GM18951 (cell line): ENCODE measurements at regions not wholly inside any gene's neighbourhood (a gene's known extent, or its start where the extent isn't known, plus 50 kb on each side); places are given as distances from the start of the nearest gene placed in this dataset.

Source experiments
- POLR2A ChIP-seq: IDR thresholded peaks from 4 replicates; pipeline ENCODE4 v1.6.1; 2011; ENCODE audit warnings: mild to moderate bottlenecking; ENCODE audit not compliant: insufficient read length, insufficient read depth; ENCODE audit errors: extremely low read depth
- in situ Hi-C: fragments of 300-500 bp; cut with MboI; formaldehyde crosslinking; loops from one replicate; pipeline ENCODE4 v1.12.0; 2022; ENCODE audit warnings: low sequenced_read_pairs, mixed read lengths, inconsistent platforms; ENCODE audit not compliant: unreplicated experiment

DNA sequence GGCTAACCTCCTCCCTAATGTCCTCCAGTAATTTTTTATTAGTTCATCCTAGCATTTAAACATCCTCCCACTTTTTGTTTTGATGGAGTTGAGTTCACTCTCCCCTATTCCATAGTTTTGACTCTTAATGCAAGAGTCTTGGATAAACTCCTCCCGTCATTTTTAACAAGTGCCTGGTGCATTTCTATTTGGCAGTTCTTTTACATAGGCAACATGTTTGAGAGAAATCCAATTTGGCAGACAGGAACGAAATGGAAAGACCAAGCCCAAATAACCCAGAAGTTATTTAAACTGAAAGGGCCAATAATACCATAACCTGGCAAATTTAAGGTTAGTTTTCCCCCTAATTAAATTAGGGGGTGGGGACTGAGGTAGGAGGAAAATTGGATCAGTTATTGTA lies 291.5 kb upstream of the MANEA start:
- in situ Hi-C loops: no loop called here
- TF ChIP-seq POLR2A: no peak

DNA sequence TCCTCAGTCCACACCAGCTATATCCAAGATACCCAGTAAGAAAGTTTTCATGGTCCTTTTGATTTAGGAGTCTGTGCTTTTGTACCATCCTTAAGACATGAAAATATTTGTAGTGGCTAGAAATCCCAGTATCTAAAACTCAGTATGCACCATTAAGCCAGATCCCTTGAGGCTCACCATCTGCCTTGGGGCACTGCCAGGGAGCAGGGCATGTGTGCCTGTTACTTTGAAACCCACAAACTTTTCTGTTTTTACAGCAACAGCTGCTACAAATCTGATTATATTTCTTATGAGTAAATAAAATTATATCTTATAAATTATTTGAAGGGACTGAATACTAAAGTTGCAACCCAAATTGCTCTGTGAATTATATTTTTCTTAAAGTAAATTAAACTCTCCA lies 290.5 kb upstream of the MANEA start:
- in situ Hi-C loops: no loop called here
- no peak for TF ChIP-seq POLR2A

DNA sequence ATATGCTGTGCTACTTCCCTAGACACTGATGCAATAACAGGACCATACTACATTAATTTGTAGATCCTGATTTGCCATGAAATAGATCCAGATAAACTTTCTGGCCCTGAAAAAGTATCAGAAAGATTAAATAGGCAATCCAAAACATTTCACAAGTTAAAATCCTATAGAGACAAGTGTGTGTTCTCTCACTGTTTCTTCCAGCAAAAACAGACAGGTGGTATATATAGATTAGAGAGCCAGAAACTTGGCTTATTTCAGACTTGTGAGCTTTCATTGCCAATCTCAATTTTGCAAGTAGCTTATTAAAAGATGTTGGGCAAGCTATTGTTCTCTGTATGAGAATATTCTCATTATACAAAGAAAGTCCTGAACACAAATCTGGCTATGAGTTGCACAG lies 289.1 kb upstream of the MANEA start:
- TF ChIP-seq POLR2A: no peak

DNA sequence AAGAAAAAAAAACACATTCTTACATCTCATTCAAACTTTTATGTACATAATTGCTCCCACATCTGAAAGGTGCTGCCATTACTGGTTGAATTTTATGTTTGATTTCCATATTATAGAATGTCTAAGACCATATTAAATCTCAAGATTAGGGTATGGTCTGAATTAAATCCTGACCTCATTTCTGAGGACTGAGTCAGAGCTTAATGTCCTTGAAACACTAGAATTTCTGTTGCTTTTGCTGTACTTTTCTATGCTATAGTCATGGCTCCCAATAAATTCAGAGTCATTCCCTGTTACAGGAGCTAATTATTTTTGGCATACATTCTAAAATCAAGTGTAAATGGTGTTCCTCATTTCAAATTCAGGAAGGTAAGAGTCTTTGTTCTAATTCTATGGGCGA lies 285.3 kb upstream of the MANEA start:
- no peak for TF ChIP-seq POLR2A
- in situ Hi-C loops: no loop called here

More for the DNA sequence above, 289.1 kb upstream of the MANEA start:
- in situ Hi-C loops: no loop called here

DNA sequence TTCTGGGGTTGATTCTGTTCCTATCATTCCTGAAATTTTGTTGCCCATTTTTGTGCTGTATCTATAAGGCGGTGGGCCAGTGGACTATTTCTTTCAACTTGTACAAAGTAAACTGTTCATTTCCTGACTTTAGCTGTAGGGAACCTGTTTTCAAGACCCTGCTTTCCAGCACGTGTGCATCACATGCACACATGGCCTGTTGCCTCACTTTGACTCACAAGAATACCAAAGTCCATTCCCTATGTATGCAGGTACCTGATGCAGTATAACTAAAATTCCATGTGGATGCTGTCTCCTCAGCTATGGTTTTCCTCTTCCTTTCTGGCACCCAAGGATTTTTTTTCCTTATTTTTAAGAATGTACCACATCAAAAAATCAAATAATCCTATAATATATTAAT lies 284.1 kb upstream of the MANEA start:
- no peak for TF ChIP-seq POLR2A
- in situ Hi-C loops: no loop called here

DNA sequence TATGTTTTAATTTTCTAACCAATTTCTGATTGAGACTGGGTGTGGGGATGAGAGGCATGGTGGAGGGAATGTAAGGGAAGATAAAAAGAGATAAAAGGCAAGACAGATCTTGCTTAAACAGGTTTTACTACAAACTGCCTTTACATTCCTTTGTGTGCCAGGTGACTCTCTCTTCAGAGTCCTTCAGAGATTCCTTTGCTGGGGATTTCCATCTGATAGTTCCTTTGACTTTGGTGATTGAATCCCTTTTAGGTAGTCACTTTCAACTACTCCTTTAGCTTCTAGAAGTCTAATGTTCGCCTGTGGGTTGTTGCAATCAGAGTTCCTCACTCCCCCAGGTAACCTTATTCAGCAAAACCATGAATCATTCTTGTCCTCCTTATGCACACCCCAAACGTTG lies 283.3 kb upstream of the MANEA start:
- in situ Hi-C loops: no loop called here
- TF ChIP-seq POLR2A: no peak

DNA sequence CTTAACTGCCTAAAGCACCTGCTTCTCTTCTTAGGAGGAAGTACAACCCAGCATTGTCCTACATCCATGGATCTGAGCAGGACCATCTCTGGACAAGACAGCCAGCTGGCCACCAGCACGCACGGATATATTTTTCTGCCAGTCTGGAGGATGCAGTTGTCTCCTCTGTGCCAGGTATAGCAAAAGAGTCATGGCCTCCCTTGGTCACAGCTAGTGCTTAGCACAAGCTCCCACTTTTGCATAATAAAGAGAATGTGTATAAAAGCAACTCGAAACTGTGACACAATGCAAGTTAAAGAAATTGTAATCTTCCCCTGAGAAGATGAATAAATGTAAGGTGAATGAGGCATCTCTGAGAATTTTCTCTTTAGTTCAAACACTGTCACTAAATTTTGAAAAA lies 267.8 kb upstream of the MANEA start:
- in situ Hi-C loops: no loop called here
- no peak for TF ChIP-seq POLR2A

DNA sequence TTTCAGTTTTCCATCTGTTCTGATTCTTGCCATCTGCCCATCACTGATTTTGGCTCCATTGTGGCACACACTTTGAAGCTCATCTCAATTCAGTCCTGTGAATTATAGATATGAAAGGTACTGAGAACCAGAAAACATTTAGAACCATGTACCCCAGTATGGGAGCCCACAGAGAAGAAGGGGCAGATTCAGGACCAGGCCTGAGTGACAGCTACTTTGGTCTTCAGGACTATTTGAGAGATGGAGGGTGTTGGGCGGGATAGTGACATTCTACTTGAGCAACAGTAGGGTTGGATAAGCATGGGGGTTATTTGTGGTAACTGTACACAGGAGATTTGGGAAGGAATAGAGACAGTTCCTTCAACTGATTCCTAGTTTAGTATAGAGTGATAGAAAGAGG lies 259.2 kb upstream of the MANEA start:
- TF ChIP-seq POLR2A: no peak
- in situ Hi-C loops: no loop called here

DNA sequence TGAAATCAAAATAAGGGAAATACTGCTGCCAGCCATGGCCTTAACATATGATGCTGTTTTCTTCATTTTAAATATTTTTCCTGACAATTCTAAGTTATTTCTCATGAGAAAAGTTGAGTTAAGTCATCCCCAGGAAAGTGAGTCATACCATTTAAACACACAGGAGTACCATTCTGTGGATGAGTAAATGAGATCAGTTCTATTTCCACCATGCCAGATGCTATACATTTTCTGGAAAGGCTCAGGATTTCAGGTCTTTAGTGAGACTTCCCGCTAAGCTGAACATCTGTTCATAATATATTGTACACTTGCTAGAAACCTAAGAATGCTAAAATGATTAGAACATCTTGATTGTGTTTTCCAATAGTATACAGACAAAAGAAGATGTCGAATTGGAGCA lies 256.2 kb upstream of the MANEA start:
- in situ Hi-C loops: no loop called here
- TF ChIP-seq POLR2A: no peak

DNA sequence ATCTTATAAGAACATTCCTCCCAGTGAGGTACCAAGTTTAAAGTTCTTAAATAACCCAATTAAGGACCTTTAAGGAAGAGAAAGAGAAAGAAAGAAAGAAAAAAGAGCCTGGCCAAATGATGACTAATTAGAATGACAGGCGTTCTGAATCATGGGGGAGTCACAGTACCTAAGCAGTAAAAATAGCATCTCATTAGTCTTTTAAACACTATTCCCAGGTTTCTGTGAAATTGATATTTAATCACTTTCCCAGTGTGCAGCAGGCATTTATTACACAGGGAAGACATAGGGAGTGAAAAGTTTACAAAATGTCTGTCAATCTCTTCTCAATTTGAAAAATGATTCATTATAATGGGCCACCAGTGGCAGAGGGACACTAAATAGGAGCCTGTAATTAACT lies 251.4 kb upstream of the MANEA start:
- in situ Hi-C loops: no loop called here
- TF ChIP-seq POLR2A: no peak

DNA sequence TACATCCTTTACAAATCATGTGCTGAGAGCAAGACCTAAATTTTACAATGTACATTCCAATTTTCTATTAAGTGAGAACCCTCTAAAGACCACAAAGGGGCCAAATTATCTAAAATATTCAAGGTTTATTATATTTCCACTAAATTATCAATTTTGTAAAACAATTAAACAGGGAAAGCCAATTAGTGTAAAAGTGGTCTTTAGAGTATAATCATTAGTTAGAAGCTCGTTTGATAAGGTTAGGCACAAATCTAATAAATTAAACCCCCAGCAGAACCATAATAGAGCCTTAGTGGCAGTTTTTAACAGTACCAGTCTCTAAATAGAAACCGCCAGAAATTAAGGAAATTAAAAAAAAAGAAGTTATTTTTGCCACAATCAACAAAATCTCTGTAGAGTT lies 249.1 kb upstream of the MANEA start:
- TF ChIP-seq POLR2A: no peak
- in situ Hi-C loops: no loop called here

DNA sequence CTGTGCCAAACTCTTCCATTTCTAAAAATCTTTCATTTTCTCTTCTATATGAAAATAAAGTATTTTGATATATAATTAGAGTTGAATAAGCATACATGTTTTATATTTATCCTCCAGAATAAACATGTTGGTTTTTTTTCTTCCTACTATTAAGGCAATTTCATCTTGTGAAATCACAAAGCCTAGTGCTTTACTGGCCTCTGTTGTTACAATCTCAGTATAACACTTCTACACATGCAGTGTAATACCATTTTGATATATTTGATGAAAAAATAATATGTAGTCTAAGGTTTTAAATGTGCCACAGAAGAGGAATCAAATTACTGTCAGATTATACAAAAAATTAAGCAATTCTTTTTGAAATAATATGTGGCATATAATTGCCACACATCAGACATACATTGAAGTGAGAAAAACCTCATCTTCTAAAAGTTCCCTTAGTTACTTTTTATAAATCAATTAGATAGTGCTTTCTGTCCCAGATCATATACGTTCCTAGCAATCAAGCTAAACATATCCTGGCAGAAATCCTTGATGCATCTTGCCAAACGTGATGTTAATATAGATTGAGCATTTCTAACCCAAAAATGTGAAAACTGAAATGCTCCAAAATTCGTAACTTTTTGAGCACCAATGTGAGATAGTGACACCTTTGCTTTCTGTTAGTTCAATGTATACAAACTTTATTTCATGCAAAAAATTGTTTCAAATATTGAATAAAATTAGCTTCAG lies 225.1 kb upstream of the MANEA start:
- TF ChIP-seq POLR2A: no peak
- in situ Hi-C loops: no loop called here

DNA sequence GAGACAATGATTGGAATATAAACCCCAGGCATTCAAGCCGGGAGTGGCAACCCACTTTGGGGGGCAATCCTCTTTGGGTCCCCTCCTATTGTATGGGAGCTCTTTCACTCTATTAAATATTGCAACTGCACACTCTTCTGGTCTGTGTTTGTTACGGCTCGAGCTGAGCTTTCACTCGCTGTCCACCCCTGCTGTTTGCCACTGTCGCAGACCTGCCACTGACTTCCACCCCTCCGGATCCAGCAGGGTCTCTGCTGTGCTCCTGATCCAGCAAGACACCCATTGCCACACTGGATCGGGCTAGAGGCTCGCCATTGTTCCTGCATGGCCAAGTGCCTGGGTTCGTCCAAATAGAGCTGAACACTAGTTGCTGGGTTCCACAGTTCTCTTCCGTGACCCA lies 222.8 kb upstream of the MANEA start:
- in situ Hi-C loops: no loop called here
- TF ChIP-seq POLR2A: no peak

DNA sequence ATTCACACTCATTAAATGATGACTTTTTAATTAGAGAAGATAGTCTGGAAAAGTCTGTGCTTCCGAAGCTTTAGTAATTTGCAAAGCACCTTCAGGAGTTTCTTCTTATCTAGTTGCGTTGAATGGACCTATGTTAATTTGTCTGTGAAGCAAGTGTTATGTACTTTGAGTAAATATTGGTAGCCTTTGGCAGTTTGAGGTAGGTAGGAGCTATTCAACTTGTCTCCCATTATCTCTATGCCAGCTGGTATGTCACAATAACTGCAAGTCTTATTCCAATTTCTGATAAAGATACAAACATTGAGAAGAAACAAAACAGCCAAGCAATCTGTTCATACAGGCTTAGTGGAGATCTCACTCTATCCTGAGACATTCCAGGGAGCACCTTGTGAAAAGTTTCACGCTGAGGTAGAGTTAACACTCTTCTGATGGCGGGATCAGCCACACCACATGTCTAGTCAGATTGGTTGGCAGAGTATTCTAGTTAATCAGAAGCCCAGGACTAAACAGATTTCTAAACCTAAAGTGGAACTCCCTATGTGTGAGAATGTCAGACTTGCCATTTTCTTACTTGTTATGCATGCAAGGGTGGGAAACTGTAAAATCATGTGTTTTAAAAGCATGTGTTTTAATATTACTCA lies 219.8 kb upstream of the MANEA start:
- TF ChIP-seq POLR2A: no peak

More for the DNA sequence above, 219.8 kb upstream of the MANEA start:
- in situ Hi-C loops: no loop called here
